Fibroblast of the aortic adventitia (primary cell): ENCODE measurements at regions not wholly inside any gene's neighbourhood (a gene's known extent, or its start where the extent isn't known, plus 50 kb on each side); places are given as distances from the start of the nearest gene placed in this dataset.

Experiments
- DNase-seq: peaks from one replicate; pipeline ENCODE4 v3.0.0-alpha.2; 2010; ENCODE audit warnings: low read depth
- H3K4me3 ChIP-seq: 2 replicates; pipeline ENCODE4 v1.5.1; 2011; ENCODE audit warnings: low read depth, mild to moderate bottlenecking, control low read depth, low read length, moderate library complexity
- TF ChIP-seq, protein P1 (sequence below): IDR thresholded peaks from 2 replicates; pipeline ENCODE4 v1.5.1; 2011; ENCODE audit warnings: mild to moderate bottlenecking, low read length, control low read depth, inconsistent platforms; ENCODE audit not compliant: insufficient read depth

GRCh38 chr5:142405814-142406395 lies 81.1 kb upstream of the SPRY4 start:
- TF ChIP-seq, protein P1, sequence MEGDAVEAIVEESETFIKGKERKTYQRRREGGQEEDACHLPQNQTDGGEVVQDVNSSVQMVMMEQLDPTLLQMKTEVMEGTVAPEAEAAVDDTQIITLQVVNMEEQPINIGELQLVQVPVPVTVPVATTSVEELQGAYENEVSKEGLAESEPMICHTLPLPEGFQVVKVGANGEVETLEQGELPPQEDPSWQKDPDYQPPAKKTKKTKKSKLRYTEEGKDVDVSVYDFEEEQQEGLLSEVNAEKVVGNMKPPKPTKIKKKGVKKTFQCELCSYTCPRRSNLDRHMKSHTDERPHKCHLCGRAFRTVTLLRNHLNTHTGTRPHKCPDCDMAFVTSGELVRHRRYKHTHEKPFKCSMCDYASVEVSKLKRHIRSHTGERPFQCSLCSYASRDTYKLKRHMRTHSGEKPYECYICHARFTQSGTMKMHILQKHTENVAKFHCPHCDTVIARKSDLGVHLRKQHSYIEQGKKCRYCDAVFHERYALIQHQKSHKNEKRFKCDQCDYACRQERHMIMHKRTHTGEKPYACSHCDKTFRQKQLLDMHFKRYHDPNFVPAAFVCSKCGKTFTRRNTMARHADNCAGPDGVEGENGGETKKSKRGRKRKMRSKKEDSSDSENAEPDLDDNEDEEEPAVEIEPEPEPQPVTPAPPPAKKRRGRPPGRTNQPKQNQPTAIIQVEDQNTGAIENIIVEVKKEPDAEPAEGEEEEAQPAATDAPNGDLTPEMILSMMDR, result no peak
- no peak overlapping the region for H3K4me3 ChIP-seq
- DNase-seq, result no peak

DNA sequence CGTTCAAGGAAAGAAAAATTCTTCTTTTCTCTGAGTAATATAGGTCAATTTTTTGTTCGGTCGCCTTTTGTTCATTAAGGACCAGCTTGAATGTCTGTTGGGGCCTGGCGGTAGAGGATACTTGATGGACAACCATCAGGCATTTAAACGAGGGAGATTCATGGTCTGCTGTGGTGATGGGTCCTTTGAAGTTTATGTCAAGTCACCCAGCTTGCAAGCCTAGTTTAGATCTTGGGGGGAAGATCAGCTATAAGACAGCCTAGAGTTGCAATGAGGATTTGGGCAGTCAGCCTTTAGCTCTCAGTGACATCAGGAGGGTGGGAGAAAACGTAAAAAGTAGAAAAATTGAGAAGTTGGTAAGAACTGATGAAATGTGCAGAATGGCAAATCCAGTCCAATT lies 80.2 kb upstream of the SPRY4 start:
- DNase-seq, result no peak
- no peak overlapping the region for H3K4me3 ChIP-seq
- TF ChIP-seq, protein P1, result no peak

- no peak overlapping the region for H3K4me3 ChIP-seq
- DNase-seq, result no peak
- TF ChIP-seq, protein P1, result no peak
These were observed 79.2 kb upstream of the SPRY4 start for GRCh38 chr5:142404046-142404477.

DNA sequence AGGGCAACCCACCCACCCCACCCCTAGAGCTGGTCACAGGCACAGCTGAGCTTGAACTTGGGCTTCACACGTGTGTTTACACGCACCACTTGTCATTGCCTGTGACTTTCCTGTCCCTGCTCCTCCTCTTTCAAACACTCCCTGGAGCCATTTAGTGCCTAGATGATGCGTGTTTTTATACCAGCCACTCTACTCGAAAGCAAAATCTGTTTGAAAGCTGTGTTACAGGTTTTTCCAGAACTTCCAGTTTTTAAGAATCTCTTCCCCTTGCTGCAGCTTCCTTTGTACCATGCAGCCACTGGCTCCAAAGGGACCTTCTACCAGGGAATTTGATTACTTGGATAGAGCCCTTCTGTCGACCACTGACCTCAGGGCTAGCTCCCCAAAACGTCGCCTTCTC lies 78.8 kb upstream of the SPRY4 start:
- no peak overlapping the region for H3K4me3 ChIP-seq
- no peak for DNase-seq
- TF ChIP-seq, protein P1, result no peak

- TF ChIP-seq, protein P1, result no peak
- no peak for DNase-seq
- H3K4me3 ChIP-seq, result no peak overlapping the region
These were observed 78.0 kb upstream of the SPRY4 start for GRCh38 chr5:142402752-142403318.

- DNase-seq, result no peak
- TF ChIP-seq, protein P1, result no peak
- H3K4me3 ChIP-seq, result no peak overlapping the region
These were observed 75.6 kb upstream of the SPRY4 start for GRCh38 chr5:142400415-142400814.

GRCh38 chr5:142399891-142400290 lies 75.1 kb upstream of the SPRY4 start:
- H3K4me3 ChIP-seq, result no peak overlapping the region
- DNase-seq, result no peak
- TF ChIP-seq, protein P1, result no peak
